ENCODE measurements at regions not wholly inside any gene's neighbourhood (a gene's known extent, or its start where the extent isn't known, plus 50 kb on each side); places are given as distances from the start of the nearest gene placed in this dataset.

DNA sequence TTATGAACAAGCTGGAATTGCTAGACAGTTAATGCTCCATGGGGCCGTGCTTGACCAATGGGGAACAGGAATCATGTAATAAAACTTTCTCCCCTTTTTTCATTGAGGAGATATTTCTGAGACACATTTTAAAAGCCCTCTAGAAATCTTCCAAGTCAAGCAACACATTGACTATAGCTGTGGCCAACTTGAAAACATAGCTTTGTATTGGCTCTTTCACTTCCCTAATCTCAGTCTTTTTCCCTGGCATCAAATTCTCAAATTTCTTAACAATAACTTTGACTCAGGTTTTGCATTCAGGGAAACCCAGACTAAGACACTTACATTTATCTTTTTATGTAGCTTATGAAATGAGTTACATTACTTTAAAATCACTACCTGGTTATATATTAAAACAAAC lies 947.1 kb upstream of the MBL2 start:
- TF ChIP-seq CTCF (IDR thresholded peaks at IDR 0.05 in 8 of 11, conservative IDR thresholded peaks at IDR 0.05 in 3 of 11) (no peak), POLR2A (IDR thresholded peaks at IDR 0.05) (no peak), POLR2AphosphoS5 (IDR thresholded peaks at IDR 0.05) (no peak)
